GM06990 (cell line): ENCODE measurements at regions not wholly inside any gene's neighbourhood (a gene's known extent, or its start where the extent isn't known, plus 50 kb on each side); places are given as distances from the start of the nearest gene placed in this dataset.

Experiments used
- DNase-seq: peaks from one replicate; pipeline ENCODE4 v3.0.0-alpha.2; 2011; ENCODE audit not compliant: insufficient read length; ENCODE audit errors: extremely low read depth
- H3K27me3 ChIP-seq: replicated peaks from 2 replicates; pipeline ENCODE4 v1.6.0; 2011; ENCODE audit warnings: low read length; ENCODE audit not compliant: control insufficient read depth, insufficient read depth
- H3K36me3 ChIP-seq: 2 replicates; pipeline ENCODE4 v1.5.1; 2011; ENCODE audit warnings: low read length; ENCODE audit not compliant: control insufficient read depth, insufficient read depth
- H3K4me3 ChIP-seq: replicated peaks from 2 replicates; pipeline ENCODE4 v1.5.1; 2011; ENCODE audit warnings: low read depth, mild to moderate bottlenecking, control low read depth, low read length
- TF ChIP-seq, protein P1 (sequence below): IDR thresholded peaks from 2 replicates; pipeline ENCODE4 v1.5.1; 2011; ENCODE audit warnings: low read length, control low read depth, mild to moderate bottlenecking, inconsistent platforms; ENCODE audit not compliant: insufficient read depth, poor library complexity, severe bottlenecking

- DNase-seq = no peak
- Histone ChIP-seq H3K27me3 (no peaks in the 10 kb centered on the region), H3K4me3 (no peak overlapping the region), H3K36me3 (no peaks in the 10 kb centered on the region)
- TF ChIP-seq, protein P1, sequence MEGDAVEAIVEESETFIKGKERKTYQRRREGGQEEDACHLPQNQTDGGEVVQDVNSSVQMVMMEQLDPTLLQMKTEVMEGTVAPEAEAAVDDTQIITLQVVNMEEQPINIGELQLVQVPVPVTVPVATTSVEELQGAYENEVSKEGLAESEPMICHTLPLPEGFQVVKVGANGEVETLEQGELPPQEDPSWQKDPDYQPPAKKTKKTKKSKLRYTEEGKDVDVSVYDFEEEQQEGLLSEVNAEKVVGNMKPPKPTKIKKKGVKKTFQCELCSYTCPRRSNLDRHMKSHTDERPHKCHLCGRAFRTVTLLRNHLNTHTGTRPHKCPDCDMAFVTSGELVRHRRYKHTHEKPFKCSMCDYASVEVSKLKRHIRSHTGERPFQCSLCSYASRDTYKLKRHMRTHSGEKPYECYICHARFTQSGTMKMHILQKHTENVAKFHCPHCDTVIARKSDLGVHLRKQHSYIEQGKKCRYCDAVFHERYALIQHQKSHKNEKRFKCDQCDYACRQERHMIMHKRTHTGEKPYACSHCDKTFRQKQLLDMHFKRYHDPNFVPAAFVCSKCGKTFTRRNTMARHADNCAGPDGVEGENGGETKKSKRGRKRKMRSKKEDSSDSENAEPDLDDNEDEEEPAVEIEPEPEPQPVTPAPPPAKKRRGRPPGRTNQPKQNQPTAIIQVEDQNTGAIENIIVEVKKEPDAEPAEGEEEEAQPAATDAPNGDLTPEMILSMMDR = no peak
Measured at GRCh38 chr1:78291872-78292271, 198.9 kb upstream of the PTGFR start.

DNA sequence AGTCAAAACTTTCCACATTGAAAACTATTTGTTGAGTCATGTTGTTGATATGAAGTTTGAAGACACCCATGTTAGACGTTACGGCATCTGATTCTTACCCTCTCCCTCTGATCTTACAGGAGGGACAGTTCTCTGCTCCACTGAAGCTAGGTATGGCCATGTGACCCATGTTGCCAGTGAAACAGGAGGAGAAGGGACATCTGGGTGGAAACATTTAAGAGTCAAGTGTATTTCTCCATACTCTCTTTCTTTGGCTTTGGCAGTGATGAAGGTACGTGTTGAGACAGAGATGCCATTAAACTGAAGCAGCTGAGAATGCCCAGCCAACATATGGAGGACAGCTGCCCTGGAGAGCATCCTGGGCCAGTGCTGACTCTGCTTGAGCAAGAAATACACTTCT is 198.4 kb upstream of the PTGFR start:
- TF ChIP-seq, protein P1 = no peak
- H3K4me3 ChIP-seq = no peak overlapping the region
- DNase-seq = no peak
- H3K36me3 ChIP-seq = no peaks in the 10 kb centered on the region
- no peaks in the 10 kb centered on the region for H3K27me3 ChIP-seq

DNA sequence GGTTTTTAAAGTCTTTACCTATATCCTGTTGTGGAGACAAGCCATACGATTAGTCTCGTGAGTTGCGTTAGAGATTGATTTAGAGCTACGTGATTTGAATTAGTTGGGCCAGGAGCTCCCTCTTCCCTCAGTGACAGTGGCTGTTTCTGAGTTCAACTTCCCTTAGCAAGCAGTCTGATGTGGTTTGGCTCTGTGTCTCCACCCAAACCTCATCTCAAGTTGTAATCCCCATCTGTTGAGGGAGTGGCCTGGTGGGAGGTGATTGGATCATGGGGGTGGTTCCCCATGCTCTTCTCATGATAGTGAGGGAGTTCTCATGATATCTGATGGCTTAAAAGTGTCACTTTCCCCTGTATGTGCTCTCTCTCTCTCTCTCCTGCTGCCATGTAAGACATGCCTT is 192.9 kb upstream of the PTGFR start:
- TF ChIP-seq, protein P1 = no peak
- Histone ChIP-seq H3K4me3 (no peak overlapping the region), H3K27me3 (no peaks in the 10 kb centered on the region), H3K36me3 (no peaks in the 10 kb centered on the region)
- DNase-seq = no peak

GRCh38 chr1:78298349-78298748 is 192.4 kb upstream of the PTGFR start:
- TF ChIP-seq, protein P1 = no peak
- Histone ChIP-seq H3K36me3 (no peaks in the 10 kb centered on the region), H3K27me3 (no peaks in the 10 kb centered on the region), H3K4me3 (no peak overlapping the region)
- DNase-seq = no peak

- no peak overlapping the region for H3K4me3 ChIP-seq
- H3K27me3 ChIP-seq = no peaks in the 10 kb centered on the region
- H3K36me3 ChIP-seq = no peaks in the 10 kb centered on the region
- no peak for DNase-seq
- TF ChIP-seq, protein P1 = no peak
Measured at GRCh38 chr1:78301141-78301540, 189.6 kb upstream of the PTGFR start.

GRCh38 chr1:78303620-78304019 is 187.2 kb upstream of the PTGFR start:
- H3K36me3 ChIP-seq = no peaks in the 10 kb centered on the region
- no peak overlapping the region for H3K4me3 ChIP-seq
- TF ChIP-seq, protein P1 = no peak
- no peaks in the 10 kb centered on the region for H3K27me3 ChIP-seq
- no peak for DNase-seq
